IMR-90 (cell line): ENCODE measurements at regions not wholly inside any gene's neighbourhood (a gene's known extent, or its start where the extent isn't known, plus 50 kb on each side); places are given as distances from the start of the nearest gene placed in this dataset.
A peak's percentile ranks its signal among the peaks of the same experiment; 100 is the strongest.

Experiments used
- ATAC-seq: fragments of 200-7000 bp; cut with Tn5 transposase; 2 replicates; pipeline ENCODE4 v1.9.1; 2020; ENCODE audit warnings: low read depth, mild to moderate bottlenecking, moderate library complexity
- BruUV-seq: library from RNA; stranded (reverse); fragments of 400-500 nt; replicated peaks from 2 replicates; lab custom pipeline; 2021; lab: Mats Ljungman, UMichigan
- CTCF ChIA-PET: fragments of 300-600 bp; formaldehyde crosslinking; extraction: SDS; loops from one replicate; lab custom pipeline; 2021; ENCODE audit warnings: antibody characterized with exemption; lab: Yijun Ruan, JAX
- POLR2A ChIA-PET: fragments of 300-600 bp; sonication (Branson Sonifier 250); formaldehyde crosslinking; loops from one replicate; lab custom pipeline; 2022; ENCODE audit warnings: antibody characterized with exemption; ENCODE audit not compliant: unreplicated experiment; lab: Charles Lee
- DNase-seq: peaks from one replicate; pipeline ENCODE4 v3.0.0; 2013
- H2AFZ ChIP-seq: replicated peaks from 2 replicates; pipeline ENCODE3; 2013; ENCODE audit warnings: low read length, mild to moderate bottlenecking; ENCODE audit not compliant: poor library complexity
- H2AK5ac ChIP-seq: 2 replicates; pipeline ENCODE4 v1.6.1; 2013; ENCODE audit warnings: low read depth, low read length, inconsistent platforms
- H2AK9ac ChIP-seq: replicated peaks from 2 replicates; pipeline ENCODE3; 2013; ENCODE audit warnings: mild to moderate bottlenecking, low read depth, low read length, moderate library complexity; ENCODE audit not compliant: poor library complexity
- H2BK120ac ChIP-seq: 2 replicates; pipeline ENCODE4 v1.6.1; 2013; ENCODE audit warnings: low read depth, low read length, inconsistent platforms
- H2BK15ac ChIP-seq: 3 replicates; pipeline ENCODE4 v1.6.1; 2013; ENCODE audit warnings: low read depth, low read length, inconsistent platforms
- H2BK20ac ChIP-seq: 2 replicates; pipeline ENCODE4 v1.6.1; 2013; ENCODE audit warnings: low read depth, mild to moderate bottlenecking, inconsistent platforms, low read length, moderate library complexity
- H2BK5ac ChIP-seq: 2 replicates; pipeline ENCODE4 v1.6.1; 2013; ENCODE audit warnings: mild to moderate bottlenecking, low read depth, low read length, inconsistent platforms; ENCODE audit not compliant: poor library complexity, severe bottlenecking
- H3K14ac ChIP-seq: replicated peaks from 2 replicates; pipeline ENCODE4 v1.6.1; 2013; ENCODE audit warnings: low read depth, low read length, inconsistent platforms
- H3K18ac ChIP-seq: 2 replicates; pipeline ENCODE4 v1.6.1; 2013; ENCODE audit warnings: low read depth, low read length, control low read depth
- H3K23ac ChIP-seq: 2 replicates; pipeline ENCODE4 v1.6.1; 2013; ENCODE audit warnings: low read depth, low read length, inconsistent platforms
- H3K27ac ChIP-seq: 2 replicates; pipeline ENCODE4 v1.5.1; 2013; ENCODE audit warnings: mild to moderate bottlenecking, control low read depth, low read length; ENCODE audit not compliant: insufficient read depth
- H3K27me3 ChIP-seq: 2 replicates; pipeline ENCODE4 v1.6.1; 2013; ENCODE audit warnings: low read length; ENCODE audit not compliant: control insufficient read depth, insufficient read depth
- H3K36me3 ChIP-seq: 2 replicates; pipeline ENCODE4 v1.6.1; 2013; ENCODE audit warnings: low read length, mixed read lengths; ENCODE audit not compliant: control insufficient read depth, insufficient read depth
- H3K4ac ChIP-seq: 2 replicates; pipeline ENCODE4 v1.6.1; 2013; ENCODE audit warnings: low read depth, low read length, inconsistent platforms
- H3K4me1 ChIP-seq: 2 replicates; pipeline ENCODE4 v1.6.1; 2013; ENCODE audit warnings: low read length, mixed read lengths; ENCODE audit not compliant: control insufficient read depth, insufficient read depth
- H3K4me2 ChIP-seq: 2 replicates; pipeline ENCODE4 v1.6.1; 2013; ENCODE audit warnings: low read depth, mild to moderate bottlenecking, control low read depth, low read length, moderate library complexity
- H3K4me3 ChIP-seq: 2 replicates; pipeline ENCODE4 v1.5.1; 2013; ENCODE audit warnings: low read depth, mild to moderate bottlenecking, control low read depth, low read length, moderate library complexity; ENCODE audit not compliant: insufficient read depth
- H3K56ac ChIP-seq: 2 replicates; pipeline ENCODE4 v1.6.1; 2013; ENCODE audit warnings: low read length, inconsistent platforms; ENCODE audit not compliant: insufficient read depth; ENCODE audit errors: extremely low read depth
- H3K79me1 ChIP-seq, 2 experiments: 2 replicates each; pipeline ENCODE4 v1.6.1; 2013; ENCODE audit warnings: low read length in 2 of 2, inconsistent platforms in 1 of 2, low read depth in 1 of 2
- H3K9ac ChIP-seq: 2 replicates; pipeline ENCODE4 v1.6.1; 2013; ENCODE audit warnings: low read depth, low read length, control low read depth
- H3K9me1 ChIP-seq: 2 replicates; pipeline ENCODE4 v1.6.1; 2013; ENCODE audit warnings: low read length, inconsistent platforms; ENCODE audit not compliant: insufficient read depth
- H3K9me3 ChIP-seq: 2 replicates; pipeline ENCODE4 v1.6.1; 2013; ENCODE audit warnings: low read length; ENCODE audit not compliant: control insufficient read depth, insufficient read depth
- H4K20me1 ChIP-seq: 2 replicates; pipeline ENCODE4 v1.6.1; 2013; ENCODE audit warnings: low read length, inconsistent platforms; ENCODE audit not compliant: insufficient read depth
- H4K5ac ChIP-seq: 2 replicates; pipeline ENCODE4 v1.6.1; 2013; ENCODE audit warnings: mild to moderate bottlenecking, low read depth, low read length, control low read depth
- H4K8ac ChIP-seq, 2 experiments: 2 replicates each; pipeline ENCODE4 v1.6.1; 2013; ENCODE audit warnings: low read depth in 2 of 2, low read length in 2 of 2, control low read depth in 1 of 2, inconsistent platforms in 1 of 2
- H4K91ac ChIP-seq: 2 replicates; pipeline ENCODE4 v1.6.1; 2013; ENCODE audit warnings: low read depth, low read length, inconsistent platforms; ENCODE audit not compliant: insufficient read depth
- BHLHE40 ChIP-seq: fragments of 150-350 bp; IDR thresholded peaks from 2 replicates; pipeline ENCODE4 v1.6.1; 2016; ENCODE audit warnings: mild to moderate bottlenecking, low read depth, low read length
- CEBPB ChIP-seq: IDR thresholded peaks from 2 replicates; pipeline ENCODE4 v1.6.1; 2012; ENCODE audit warnings: low read depth, low read length, improper control_type of control experiment
- CHD1 ChIP-seq: IDR thresholded peaks from 2 replicates; pipeline ENCODE4 v1.6.1; 2012; ENCODE audit warnings: low read depth, low read length, improper control_type of control experiment
- FOS ChIP-seq: fragments of 150-350 bp; IDR thresholded peaks from 2 replicates; pipeline ENCODE4 v1.6.1; 2016; ENCODE audit warnings: low read depth, low read length
- MAFK ChIP-seq: IDR thresholded peaks from 2 replicates; pipeline ENCODE4 v1.6.1; 2012; ENCODE audit warnings: low read depth, low read length, improper control_type of control experiment
- MAZ ChIP-seq: IDR thresholded peaks from 2 replicates; pipeline ENCODE4 v1.6.1; 2012; ENCODE audit warnings: low read depth, mild to moderate bottlenecking, low read length, improper control_type of control experiment, moderate library complexity, borderline replicate concordance
- MXI1 ChIP-seq: IDR thresholded peaks from 2 replicates; pipeline ENCODE4 v1.6.1; 2012; ENCODE audit warnings: low read depth, mild to moderate bottlenecking, low read length, moderate library complexity, borderline replicate concordance
- NFE2L2 ChIP-seq: fragments of 150-350 bp; IDR thresholded peaks from 2 replicates; pipeline ENCODE4 v1.6.1; 2016; ENCODE audit warnings: low read depth, mild to moderate bottlenecking, low read length
- POLR2A ChIP-seq: IDR thresholded peaks from 2 replicates; pipeline ENCODE4 v1.6.1; 2012; ENCODE audit warnings: mild to moderate bottlenecking, low read depth, low read length
- RAD21 ChIP-seq: IDR thresholded peaks from 2 replicates; pipeline ENCODE4 v1.6.1; 2012; ENCODE audit warnings: low read length, improper control_type of control experiment
- RCOR1 ChIP-seq: IDR thresholded peaks from 2 replicates; pipeline ENCODE4 v1.6.1; 2012; ENCODE audit warnings: mild to moderate bottlenecking, low read length, improper control_type of control experiment; ENCODE audit not compliant: insufficient replicate concordance
- RFX5 ChIP-seq: IDR thresholded peaks from 2 replicates; pipeline ENCODE4 v1.8.0; 2012; ENCODE audit warnings: low read depth, mild to moderate bottlenecking, low read length, moderate library complexity
- SMC3 ChIP-seq: fragments of 150-350 bp; IDR thresholded peaks from 2 replicates; pipeline ENCODE4 v1.6.1; 2016; ENCODE audit warnings: low read depth, mild to moderate bottlenecking, antibody characterized with exemption, low read length, moderate library complexity
- WGBS, 2 experiments: methylation state at CpG; one replicate each; pipeline versions ENCODE4 v1.1.5 to v1.1.7; 2013; ENCODE audit warnings: missing lambda C conversion rate in 2 of 2; ENCODE audit not compliant: insufficient read length in 1 of 2; ENCODE audit errors: extremely low coverage in 2 of 2; 5-methylcytosine and 5-hydroxymethylcytosine counted together
- dilution Hi-C: fragments of 300-500 bp; cut with HindIII; formaldehyde crosslinking; loops from one replicate; pipeline ENCODE4 v1.14.3; 2018; ENCODE audit warnings: low sequenced_read_pairs; ENCODE audit not compliant: unreplicated experiment
- in situ Hi-C: fragments of 300-500 bp; cut with MboI; formaldehyde crosslinking; loops from 3 replicates; pipeline ENCODE4 v1.14.3; 2019; ENCODE audit warnings: low sequenced_read_pairs, inconsistent platforms, mixed read lengths
- intact Hi-C: fragments of 100-400 bp; cut with micrococcal nuclease; formaldehyde crosslinking; loops from 2 replicates; pipeline ENCODE4 v1.10.0; 2022
- TF ChIP-seq, protein P1 (sequence below): conservative IDR thresholded peaks from 2 replicates; pipeline ENCODE4 v1.5.1; 2012; ENCODE audit warnings: mild to moderate bottlenecking, low read depth, low read length, improper control_type of control experiment
- TF ChIP-seq, protein P2 (sequence below): fragments of 150-350 bp; IDR thresholded peaks from 2 replicates; pipeline ENCODE4 v1.6.1; 2017; ENCODE audit warnings: mild to moderate bottlenecking, antibody characterized with exemption, low read length, low read depth
- TF ChIP-seq, protein P3 (sequence below): fragments of 150-350 bp; IDR thresholded peaks from 2 replicates; pipeline ENCODE4 v1.6.1; 2016; ENCODE audit warnings: low read depth, mild to moderate bottlenecking, low read length, moderate library complexity, borderline replicate concordance

DNA sequence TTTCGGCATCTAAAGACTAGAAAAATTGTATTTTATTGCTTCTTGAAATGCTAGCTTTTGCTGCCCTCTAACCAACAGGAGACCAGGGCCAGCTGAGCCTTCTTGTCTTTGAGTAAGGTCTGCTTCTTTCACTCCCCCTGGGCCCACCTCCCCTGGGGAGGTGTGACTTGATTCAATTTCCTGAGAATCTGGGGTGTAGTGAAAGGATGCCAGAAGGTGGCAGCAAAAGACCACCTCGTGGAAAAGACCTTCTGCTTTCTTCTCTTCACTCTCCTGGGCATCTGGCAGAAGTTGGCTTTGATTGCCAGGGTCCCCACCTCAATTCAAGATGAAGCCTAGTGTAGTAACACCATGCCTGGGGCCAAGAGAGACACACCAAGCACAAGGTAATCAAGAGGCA, 96.5 kb upstream of the MAOA start:
- Histone ChIP-seq H3K4me3 (no peak overlapping the region), H2AFZ (no peak overlapping the region), H4K20me1 (no peaks in the 10 kb centered on the region), H3K4me1 (no peaks in the 10 kb centered on the region), H3K27ac (no peak overlapping the region), H2AK5ac (no peak overlapping the region), H3K56ac (no peak overlapping the region), H3K9me3 (no peaks in the 10 kb centered on the region), H3K23ac (no peak overlapping the region), H2BK5ac (no peak overlapping the region), H4K5ac (no peak overlapping the region), H4K8ac (no peak overlapping the region), H3K14ac (no peak overlapping the region), H3K36me3 (no peaks in the 10 kb centered on the region), H3K9me1 (no peaks in the 10 kb centered on the region), H3K79me1 (no peaks in the 10 kb centered on the region), H3K4ac (no peak overlapping the region), H4K91ac (no peak overlapping the region), H2BK15ac (no peak overlapping the region), H3K27me3 (no peaks in the 10 kb centered on the region; the same call in 1 of the 2 replicates), H3K4me2 (no peak overlapping the region), H2BK120ac (no peak overlapping the region), H3K18ac (no peak overlapping the region), H2AK9ac (no peak overlapping the region), H3K9ac (no peak overlapping the region), H2BK20ac (no peak overlapping the region)
- intact Hi-C loops, result loop anchor here (1.0 to 10.0 kb wide), 6 partner anchors 191 to 2002 kb away; partner anchors contain the start of gene CASK
- dilution Hi-C loops, result no loop called here
- ChIA-PET CTCF (no interaction called here), POLR2A (no interaction called here)
- TF ChIP-seq BHLHE40, result no peak
- TF ChIP-seq CHD1, result no peak
- no peak for TF ChIP-seq RFX5
- no peak for TF ChIP-seq CEBPB
- peak; percentile 45; the same call in 1 of the 2 replicates for TF ChIP-seq SMC3
- TF ChIP-seq RCOR1, result no peak
- no peak for TF ChIP-seq FOS
- peak; percentile 56 for TF ChIP-seq RAD21
- TF ChIP-seq, protein P1, sequence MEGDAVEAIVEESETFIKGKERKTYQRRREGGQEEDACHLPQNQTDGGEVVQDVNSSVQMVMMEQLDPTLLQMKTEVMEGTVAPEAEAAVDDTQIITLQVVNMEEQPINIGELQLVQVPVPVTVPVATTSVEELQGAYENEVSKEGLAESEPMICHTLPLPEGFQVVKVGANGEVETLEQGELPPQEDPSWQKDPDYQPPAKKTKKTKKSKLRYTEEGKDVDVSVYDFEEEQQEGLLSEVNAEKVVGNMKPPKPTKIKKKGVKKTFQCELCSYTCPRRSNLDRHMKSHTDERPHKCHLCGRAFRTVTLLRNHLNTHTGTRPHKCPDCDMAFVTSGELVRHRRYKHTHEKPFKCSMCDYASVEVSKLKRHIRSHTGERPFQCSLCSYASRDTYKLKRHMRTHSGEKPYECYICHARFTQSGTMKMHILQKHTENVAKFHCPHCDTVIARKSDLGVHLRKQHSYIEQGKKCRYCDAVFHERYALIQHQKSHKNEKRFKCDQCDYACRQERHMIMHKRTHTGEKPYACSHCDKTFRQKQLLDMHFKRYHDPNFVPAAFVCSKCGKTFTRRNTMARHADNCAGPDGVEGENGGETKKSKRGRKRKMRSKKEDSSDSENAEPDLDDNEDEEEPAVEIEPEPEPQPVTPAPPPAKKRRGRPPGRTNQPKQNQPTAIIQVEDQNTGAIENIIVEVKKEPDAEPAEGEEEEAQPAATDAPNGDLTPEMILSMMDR, result peak; percentile 37
- no peak for TF ChIP-seq MAFK
- TF ChIP-seq, protein P2, sequence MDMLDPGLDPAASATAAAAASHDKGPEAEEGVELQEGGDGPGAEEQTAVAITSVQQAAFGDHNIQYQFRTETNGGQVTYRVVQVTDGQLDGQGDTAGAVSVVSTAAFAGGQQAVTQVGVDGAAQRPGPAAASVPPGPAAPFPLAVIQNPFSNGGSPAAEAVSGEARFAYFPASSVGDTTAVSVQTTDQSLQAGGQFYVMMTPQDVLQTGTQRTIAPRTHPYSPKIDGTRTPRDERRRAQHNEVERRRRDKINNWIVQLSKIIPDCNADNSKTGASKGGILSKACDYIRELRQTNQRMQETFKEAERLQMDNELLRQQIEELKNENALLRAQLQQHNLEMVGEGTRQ, result no peak
- TF ChIP-seq, protein P3, sequence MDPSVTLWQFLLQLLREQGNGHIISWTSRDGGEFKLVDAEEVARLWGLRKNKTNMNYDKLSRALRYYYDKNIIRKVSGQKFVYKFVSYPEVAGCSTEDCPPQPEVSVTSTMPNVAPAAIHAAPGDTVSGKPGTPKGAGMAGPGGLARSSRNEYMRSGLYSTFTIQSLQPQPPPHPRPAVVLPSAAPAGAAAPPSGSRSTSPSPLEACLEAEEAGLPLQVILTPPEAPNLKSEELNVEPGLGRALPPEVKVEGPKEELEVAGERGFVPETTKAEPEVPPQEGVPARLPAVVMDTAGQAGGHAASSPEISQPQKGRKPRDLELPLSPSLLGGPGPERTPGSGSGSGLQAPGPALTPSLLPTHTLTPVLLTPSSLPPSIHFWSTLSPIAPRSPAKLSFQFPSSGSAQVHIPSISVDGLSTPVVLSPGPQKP, result no peak
- TF ChIP-seq NFE2L2, result no peak
- TF ChIP-seq MAZ, result no peak
- TF ChIP-seq MXI1, result no peak
- TF ChIP-seq POLR2A, result no peak
- ATAC-seq (0 out of 2 replicates have a peak, but pooled peaks have one; percentile 35), DNase-seq (peak; percentile 2)
- in situ Hi-C loops, result loop anchor here (5.0 to 10.0 kb wide), 2 partner anchors 193 to 1775 kb away; no protein-coding TSS in a partner anchor
- no TSS peak for BruUV-seq
- WGBS, 2 experiments, result no CpG with 5 or more reads among the region's 2 CpGs
